ENCODE measurements at regions not wholly inside any gene's neighbourhood (a gene's known extent, or its start where the extent isn't known, plus 50 kb on each side); places are given as distances from the start of the nearest gene placed in this dataset.

- TF ChIP-seq, protein P1, sequence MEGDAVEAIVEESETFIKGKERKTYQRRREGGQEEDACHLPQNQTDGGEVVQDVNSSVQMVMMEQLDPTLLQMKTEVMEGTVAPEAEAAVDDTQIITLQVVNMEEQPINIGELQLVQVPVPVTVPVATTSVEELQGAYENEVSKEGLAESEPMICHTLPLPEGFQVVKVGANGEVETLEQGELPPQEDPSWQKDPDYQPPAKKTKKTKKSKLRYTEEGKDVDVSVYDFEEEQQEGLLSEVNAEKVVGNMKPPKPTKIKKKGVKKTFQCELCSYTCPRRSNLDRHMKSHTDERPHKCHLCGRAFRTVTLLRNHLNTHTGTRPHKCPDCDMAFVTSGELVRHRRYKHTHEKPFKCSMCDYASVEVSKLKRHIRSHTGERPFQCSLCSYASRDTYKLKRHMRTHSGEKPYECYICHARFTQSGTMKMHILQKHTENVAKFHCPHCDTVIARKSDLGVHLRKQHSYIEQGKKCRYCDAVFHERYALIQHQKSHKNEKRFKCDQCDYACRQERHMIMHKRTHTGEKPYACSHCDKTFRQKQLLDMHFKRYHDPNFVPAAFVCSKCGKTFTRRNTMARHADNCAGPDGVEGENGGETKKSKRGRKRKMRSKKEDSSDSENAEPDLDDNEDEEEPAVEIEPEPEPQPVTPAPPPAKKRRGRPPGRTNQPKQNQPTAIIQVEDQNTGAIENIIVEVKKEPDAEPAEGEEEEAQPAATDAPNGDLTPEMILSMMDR (IDR thresholded peaks at IDR 0.05), result no peak
- no peak for TF ChIP-seq POLR2A (IDR thresholded peaks at IDR 0.05)
Observed at GRCh38 chr12:127373559-127373958, 893.4 kb upstream of the TMEM132C start.

Data from heart left ventricle (tissue), 13 donors.